ENCODE measurements at regions not wholly inside any gene's neighbourhood (a gene's known extent, or its start where the extent isn't known, plus 50 kb on each side); places are given as distances from the start of the nearest gene placed in this dataset.

DNA sequence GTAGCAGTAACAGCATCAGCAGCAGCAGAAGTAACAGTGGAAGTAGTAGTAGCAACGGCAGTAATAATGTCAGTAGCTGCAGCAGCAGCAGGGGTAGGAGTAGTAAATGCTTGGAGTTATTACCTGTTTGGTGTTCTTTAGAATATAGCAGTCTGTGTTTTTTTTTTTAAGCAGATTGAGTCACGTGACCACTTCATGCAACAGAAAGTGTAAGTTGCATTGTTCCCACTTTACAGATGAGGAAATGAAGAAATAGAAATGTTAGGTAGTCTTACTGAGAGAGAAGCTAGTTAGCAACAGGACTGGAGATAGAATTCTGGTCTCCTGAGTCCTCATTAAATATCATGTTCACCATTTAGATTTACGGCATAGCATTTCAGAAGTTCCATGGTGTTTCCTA, 358.2 kb downstream of the HAPSTR1 start:
- no peak for DNase-seq (ENCODE audit: low spot score)

DNA sequence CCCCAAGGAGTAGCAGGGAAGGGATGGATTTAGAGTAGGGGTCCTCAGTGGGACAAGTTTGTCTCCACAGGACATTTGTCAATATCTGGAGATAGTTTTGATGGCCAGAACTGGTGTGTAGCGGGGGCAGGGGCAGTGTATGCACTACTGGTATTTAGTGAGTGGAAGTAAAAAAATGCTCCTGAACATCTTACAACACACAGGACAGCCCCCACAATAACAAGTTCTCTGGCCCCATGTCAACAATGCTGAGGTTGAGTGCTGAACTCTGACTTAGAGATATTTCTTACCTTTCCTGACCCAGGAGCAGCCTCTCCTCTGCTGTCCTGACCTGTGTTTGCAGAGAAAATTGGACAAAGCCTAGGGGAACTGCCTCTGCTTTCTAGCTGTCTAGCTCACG, 365.8 kb downstream of the HAPSTR1 start:
- no peak for DNase-seq (ENCODE audit: low spot score)

DNA sequence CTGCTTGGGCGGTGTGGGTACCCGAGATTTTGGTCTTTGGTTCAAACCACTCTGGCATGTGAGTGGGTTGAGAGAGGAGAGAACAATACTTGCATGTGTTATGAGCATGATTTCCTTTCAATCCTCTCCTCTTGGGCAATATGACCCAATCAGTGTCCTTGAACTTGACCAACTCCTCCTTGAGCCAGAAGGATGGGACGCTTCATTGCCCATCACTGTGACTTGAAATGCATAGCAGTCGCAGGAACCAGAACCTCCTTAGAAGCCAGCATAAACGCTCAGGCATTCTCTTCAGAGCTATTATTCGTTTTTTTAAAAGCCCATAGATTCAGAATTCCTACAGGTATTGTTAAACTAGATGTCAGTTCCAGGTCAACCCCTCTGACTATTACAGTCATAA, 367.4 kb downstream of the HAPSTR1 start:
- DNase-seq (ENCODE audit: low spot score), result no peak

GRCh38 chr16:9462984-9463383, 371.5 kb downstream of the HAPSTR1 start:
- no peak for DNase-seq (ENCODE audit: low spot score)

DNA sequence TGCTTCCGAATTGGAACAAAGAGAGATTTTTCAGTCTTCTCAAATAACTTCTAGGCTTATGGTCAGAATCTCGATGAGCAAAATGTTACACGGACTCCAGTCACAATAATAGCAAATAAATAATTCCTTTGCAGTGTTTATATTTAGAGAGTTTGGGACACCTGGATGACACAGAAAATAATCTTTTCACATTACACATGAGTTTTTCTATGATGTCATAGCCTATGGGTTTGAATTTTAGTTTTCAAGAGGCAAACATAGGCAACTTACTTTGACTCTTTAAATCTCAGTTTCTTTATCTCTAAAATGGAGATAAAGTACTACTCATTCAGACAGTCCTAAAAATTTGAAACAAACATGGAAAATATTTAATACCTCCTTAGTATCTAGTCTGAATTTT, 372.0 kb downstream of the HAPSTR1 start:
- DNase-seq (ENCODE audit: low spot score), result no peak

GRCh38 chr16:9465161-9465560, 373.7 kb downstream of the HAPSTR1 start:
- DNase-seq (ENCODE audit: low spot score), result no peak

GRCh38 chr16:9469512-9469911, 378.1 kb downstream of the HAPSTR1 start:
- DNase-seq (ENCODE audit: low spot score), result no peak

- DNase-seq (ENCODE audit: low spot score), result no peak
Measured at GRCh38 chr16:9476744-9477143, 385.3 kb downstream of the HAPSTR1 start.

DNA sequence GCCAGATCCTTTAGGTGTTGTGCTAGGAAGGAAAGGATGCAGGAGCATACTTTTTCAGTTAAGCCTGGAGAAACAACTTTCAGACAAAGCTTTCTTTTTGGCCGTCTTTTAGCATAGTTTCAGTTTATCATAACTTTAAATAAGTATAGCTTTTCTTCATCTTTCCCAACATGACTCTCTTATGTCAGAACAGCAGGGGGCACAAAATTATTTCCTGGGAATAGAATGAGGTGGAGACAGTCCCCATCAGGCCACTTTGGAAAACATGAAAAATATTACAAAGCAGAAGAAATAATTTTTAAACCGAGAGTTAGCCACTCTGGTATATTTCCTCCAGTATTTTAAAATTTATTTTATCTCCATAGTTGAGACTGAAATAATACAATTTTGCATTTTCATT, 387.6 kb downstream of the HAPSTR1 start:
- DNase-seq (ENCODE audit: low spot score), result no peak

- no peak for DNase-seq (ENCODE audit: low spot score)
Measured at GRCh38 chr16:9480503-9480902, 389.1 kb downstream of the HAPSTR1 start.

DNA sequence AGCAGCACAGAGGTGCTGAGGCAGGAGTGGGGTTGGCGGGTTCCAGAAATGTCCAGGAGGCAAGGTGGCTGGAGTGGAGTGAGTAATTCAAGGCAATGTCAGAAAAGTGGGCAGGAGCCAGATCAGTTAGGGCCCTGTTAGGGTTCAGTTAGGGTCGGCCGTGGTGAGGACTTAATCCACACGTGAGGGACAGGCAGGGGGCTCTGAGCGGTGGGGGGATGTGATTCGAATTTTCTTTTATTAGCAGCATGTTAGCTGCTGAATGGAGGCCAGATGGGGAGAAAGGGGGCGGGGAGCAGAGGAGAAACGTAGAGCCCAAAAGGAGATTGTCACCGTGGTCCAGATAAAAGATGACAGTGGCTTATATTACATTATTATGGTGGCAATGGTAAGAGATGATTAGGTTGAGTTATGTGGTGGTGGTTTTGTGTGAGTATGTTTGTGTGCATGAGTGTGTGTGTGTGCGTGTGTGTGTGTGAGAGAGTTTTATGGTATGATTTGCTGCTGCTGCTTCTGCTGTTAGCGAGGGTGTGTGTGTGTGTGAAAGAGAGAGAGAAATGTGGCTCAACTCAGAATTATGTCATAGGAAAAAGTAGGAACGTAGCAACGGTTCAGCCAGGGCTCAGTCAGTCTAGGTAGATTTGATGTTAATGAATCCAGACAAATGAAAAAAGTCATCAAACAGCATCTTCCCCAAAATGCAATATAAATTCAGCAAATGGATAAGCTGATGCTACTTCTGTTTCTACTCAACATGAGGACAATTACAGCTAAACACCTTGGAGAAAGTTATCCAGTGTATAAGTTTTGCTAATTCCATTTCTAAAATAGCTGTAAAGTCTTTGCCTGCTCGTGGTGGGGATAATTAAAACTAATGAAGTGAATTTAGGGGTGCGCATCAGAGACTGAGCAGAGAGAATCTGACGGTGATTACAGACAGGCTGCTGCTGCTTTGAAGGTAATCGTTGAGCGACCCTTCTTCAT, 390.6 kb downstream of the HAPSTR1 start:
- no peak for DNase-seq (ENCODE audit: low spot score)

- DNase-seq (ENCODE audit: low spot score), result no peak
Measured at GRCh38 chr16:9484426-9484825, 393.0 kb downstream of the HAPSTR1 start.

DNA sequence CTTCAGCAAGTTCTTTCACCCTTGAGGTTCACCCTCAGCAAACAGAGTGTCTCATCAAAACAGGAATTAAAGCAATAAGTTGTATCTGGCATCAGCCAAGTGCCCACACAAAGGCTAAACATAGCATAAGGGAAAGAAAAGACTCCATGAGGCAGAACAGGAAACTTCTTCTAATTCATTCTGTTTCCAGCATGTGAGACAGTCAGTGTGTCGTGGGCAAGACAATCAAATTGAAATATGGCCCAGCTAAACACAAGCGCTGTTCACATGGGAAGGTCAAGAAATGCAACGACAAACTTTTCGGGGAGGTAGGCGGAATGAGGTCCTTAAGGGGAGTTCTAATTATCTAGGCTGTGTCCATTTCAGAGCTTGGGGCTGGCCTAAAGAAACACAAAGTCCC, 393.4 kb downstream of the HAPSTR1 start:
- no peak for DNase-seq (ENCODE audit: low spot score)

GRCh38 chr16:9489835-9490467, 398.5 kb downstream of the HAPSTR1 start:
- no peak for DNase-seq (ENCODE audit: low spot score)

DNA sequence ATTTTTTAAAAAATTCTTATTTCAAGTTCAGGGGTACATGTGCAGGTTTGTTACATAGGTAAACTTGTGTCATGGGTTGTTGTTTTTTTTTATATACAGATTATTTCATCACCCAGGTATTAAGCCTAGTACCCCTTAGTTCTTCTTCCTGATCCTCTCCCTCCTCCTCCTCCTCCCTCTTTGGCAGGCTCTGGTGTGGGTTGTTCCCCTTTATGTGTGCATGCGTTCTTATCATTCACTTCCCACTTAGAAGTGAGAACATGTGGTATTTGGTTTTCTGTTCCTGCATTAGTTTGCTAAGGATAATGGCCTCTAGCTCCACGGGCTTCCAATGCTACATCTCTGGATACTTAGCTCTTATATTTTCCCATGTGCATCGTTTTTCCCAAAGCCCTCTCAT, 404.4 kb downstream of the HAPSTR1 start:
- no peak for DNase-seq (ENCODE audit: low spot score)

DNA sequence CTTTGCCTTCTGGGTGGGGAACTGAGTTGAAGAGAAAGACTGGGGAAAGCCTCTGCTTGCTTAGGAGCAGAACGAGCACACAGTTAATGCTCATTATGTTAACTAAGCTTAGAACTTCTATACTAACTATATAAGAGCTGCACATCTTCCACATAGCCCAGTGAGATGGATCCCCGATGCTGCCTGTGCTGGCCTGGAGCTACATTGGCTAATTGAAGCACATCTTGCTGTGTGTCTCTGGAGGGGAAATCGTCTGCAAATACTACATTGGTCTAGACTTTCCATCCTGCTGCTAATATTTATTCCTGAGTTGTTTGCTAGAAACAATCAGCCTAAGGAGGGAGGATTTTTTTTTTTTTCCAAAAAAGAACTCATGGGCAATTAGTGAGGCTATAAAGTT, 406.3 kb downstream of the HAPSTR1 start:
- DNase-seq (ENCODE audit: low spot score), result no peak

GRCh38 chr16:9499941-9500593, 408.6 kb downstream of the HAPSTR1 start:
- no peak for DNase-seq (ENCODE audit: low spot score)

GRCh38 chr16:9500872-9501271, 409.4 kb downstream of the HAPSTR1 start:
- DNase-seq (ENCODE audit: low spot score), result no peak

GRCh38 chr16:9503251-9503984, 412.0 kb downstream of the HAPSTR1 start:
- no peak for DNase-seq (ENCODE audit: low spot score)

GRCh38 chr16:9508328-9508936, 417.0 kb downstream of the HAPSTR1 start:
- DNase-seq (ENCODE audit: low spot score), result no peak

DNA sequence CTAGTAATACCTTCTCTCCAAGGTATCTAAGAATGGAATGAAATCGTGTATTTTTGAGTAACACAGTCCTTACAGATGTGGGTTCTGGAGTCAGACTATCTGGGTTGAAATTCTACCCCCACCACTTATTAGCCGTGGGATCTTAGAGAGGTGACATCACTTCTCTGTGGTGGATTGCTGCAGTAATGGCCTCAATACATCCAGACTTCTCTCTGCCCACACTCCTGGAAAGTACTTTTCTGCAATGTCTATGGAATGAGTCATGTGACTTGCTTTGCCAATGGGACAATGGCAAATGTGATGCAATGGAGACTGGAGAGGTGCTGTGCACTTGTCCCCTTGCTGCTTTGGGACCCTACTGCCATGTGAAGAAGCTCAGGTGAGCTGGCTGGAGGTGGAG, 418.2 kb downstream of the HAPSTR1 start:
- DNase-seq (ENCODE audit: low spot score), result no peak

Data from SK-N-DZ (cell line).